EH (cell line): ENCODE measurements at regions not wholly inside any gene's neighbourhood (a gene's known extent, or its start where the extent isn't known, plus 50 kb on each side); places are given as distances from the start of the nearest gene placed in this dataset.
A peak's percentile ranks its signal among the peaks of the same experiment; 100 is the strongest.
"Not testable (repeated sequence)": the region's sequence is repeated elsewhere in the genome, so short reads cannot be mapped to it uniquely, and the experiment has no call there.

Source experiments
- DNase-seq: peaks from one replicate; pipeline ENCODE4 v3.0.0-alpha.2; 2015; ENCODE audit warnings: low read depth

DNA sequence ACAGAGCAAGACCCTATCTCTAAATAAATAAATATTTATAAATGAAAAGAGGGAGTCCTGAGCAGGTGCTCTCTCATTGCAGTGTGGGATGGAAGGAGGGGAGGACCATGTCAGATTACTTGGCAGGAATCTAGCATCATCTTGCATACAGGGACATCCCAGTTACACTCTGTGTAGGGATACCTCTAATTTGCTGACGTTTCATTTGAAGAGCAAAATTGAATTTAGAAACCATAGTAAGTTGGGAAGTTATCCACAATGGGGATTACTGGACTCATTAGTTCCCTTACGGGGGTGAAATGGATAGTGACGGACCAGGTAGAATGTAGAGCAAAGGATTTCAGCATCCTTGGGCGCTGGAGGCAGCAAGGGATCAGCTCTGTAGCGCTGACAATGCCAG is 52.1 kb downstream of the ARHGEF18 start:
- DNase-seq: no peak

DNA sequence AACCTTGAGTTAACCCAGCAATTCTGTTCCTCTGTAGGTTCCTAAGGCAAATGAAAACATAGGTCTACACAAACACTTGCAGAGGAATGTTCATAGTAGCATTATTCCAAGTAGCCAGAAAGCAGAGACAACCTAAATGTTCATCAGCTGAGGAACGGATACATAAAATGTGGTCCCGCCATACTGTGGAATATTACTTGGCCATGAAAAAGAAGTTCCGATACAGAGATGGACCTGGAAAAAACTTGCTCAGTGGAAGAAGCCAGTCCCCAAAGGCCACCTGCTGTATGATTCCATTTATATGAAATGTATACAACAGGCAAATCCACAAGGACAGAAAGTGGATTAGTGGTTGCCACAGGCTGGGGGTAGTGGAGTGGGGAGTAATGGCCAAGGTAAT is 53.0 kb downstream of the ARHGEF18 start:
- no peak for DNase-seq

GRCh38 chr19:7405482-7405881 is 56.7 kb downstream of the ARHGEF18 start:
- not testable (repeated sequence) for DNase-seq

DNA sequence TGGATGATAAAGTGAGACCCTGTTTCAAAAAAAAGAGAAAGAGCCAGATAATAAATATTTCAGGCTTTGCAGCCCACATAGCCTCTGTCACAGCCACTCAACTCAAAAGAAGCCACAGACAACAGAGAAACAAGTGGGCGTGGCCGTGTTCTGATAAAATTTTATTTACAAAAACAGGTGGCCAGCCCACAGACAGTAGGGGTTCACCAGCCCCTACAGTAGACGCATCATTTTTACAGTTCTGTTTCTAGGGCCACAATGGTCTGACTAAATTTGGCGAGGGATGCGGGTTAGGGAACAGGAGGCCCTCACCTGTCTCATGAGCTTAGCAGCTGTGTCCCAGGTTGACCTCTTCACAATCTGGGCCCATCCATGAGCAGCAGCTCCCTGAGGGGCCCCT is 59.5 kb downstream of the ARHGEF18 start:
- DNase-seq: no peak

- DNase-seq: no peak
Observed at GRCh38 chr19:7410946-7411345, 62.2 kb downstream of the ARHGEF18 start.

GRCh38 chr19:7413629-7414028 is 64.9 kb downstream of the ARHGEF18 start:
- no peak for DNase-seq

GRCh38 chr19:7415163-7415856 is 66.6 kb downstream of the ARHGEF18 start:
- peak; percentile 49 for DNase-seq

DNA sequence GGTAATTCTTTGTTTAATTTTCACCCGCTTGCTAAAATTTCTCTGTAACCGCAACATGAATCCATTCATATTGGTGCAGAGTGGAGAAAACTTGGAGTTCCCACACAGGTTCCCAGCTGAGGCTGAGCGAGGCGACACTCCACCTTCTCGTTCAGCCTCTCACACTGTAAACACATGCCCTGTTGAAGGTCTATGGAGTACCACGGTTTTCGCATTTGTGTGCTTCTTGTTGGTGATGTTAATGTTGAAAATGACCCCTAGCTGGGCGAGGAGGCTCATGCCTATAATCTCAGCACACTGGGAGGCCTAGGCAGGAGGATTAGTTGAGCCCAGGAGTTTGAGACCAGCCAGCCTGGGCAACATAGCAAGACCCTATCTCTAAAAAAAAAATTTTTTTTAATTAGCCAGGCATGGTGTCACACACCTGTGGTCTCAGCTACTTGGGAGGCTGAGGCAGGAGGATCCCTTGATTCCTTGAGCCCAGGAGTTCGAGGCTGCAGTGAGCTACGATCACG is 67.2 kb downstream of the ARHGEF18 start:
- DNase-seq: no peak

DNA sequence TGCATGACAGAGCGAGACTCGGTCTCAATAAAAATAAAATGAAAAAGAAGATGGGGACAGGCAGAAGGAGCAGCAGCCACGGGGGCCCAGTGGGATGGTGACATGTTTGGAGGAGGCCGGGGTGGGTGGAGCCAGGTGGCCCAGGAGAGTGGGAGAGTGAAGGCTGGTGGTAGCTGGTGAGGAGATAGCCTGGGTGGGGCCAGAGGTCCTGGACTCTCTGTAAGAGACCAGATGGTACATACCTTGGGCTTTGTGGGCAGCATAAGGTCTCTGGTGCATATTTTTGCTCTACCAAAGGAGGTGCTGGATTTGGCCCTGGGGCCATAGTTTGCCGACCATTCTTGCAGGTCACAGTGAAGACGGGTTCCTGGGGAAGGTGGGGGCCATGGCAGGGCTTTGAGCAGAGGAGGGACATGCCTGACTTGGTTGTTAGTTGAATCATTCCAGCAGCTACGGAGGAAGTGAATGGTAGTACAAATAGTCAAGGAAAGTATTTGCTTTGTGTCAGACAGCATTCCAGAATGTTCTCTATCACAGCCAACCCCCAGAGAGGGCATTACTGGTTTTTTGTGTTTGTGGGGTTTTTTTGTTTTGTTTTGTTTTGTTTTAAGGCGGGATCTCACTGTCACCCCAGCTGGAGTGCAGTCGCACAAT is 69.1 kb downstream of the ARHGEF18 start:
- peak; percentile 60 for DNase-seq

GRCh38 chr19:7418596-7418995 is 69.9 kb downstream of the ARHGEF18 start:
- no peak for DNase-seq

DNA sequence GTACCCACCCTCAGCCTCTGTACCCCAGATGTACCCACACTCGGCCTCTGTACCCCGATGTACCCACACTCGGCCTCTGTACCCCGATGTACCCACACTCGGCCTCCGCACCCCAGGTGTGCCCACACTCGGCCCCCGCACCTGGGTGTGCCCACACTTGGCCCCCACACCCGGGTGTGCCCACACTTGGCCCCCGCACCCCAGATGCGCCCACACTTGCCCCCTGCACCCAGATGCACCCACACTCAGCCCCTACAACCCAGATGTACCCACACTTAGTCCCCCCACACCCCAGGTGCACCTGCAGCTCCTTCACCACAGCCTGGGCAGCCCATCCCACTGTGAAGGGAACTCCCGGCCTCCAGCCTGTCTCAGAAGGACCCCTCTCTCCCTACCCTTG is 69.7 kb downstream of the PEX11G start:
- DNase-seq: no peak

- no peak for DNase-seq
Observed at GRCh38 chr19:7419777-7420439, 68.9 kb downstream of the PEX11G start.

- no peak for DNase-seq
Observed at GRCh38 chr19:7421941-7422744, 66.7 kb downstream of the PEX11G start.
